Neural crest cell (in vitro differentiated cells): ENCODE measurements at regions not wholly inside any gene's neighbourhood (a gene's known extent, or its start where the extent isn't known, plus 50 kb on each side); places are given as distances from the start of the nearest gene placed in this dataset.

Experiments used
- DNase-seq: peaks from one replicate; pipeline ENCODE4 v3.0.0; 2021; ENCODE audit warnings: low read depth, mixed read lengths, low spot score
- H3K27ac Mint-ChIP-seq: one replicate; pipeline ENCODE4 v1.8.0; 2021; ENCODE audit warnings: mild to moderate bottlenecking, mixed read lengths; ENCODE audit not compliant: unreplicated experiment
- H3K27me3 Mint-ChIP-seq: 2 replicates; pipeline ENCODE4 v1.8.0; 2021; ENCODE audit warnings: low read depth, mild to moderate bottlenecking, mixed read lengths
- H3K36me3 Mint-ChIP-seq: 2 replicates; pipeline ENCODE4 v1.8.0; 2021; ENCODE audit warnings: low read depth, mild to moderate bottlenecking, mixed read lengths
- H3K4me1 Mint-ChIP-seq: 2 replicates; pipeline ENCODE4 v1.8.0; 2021; ENCODE audit warnings: mixed read lengths
- H3K4me3 Mint-ChIP-seq: one replicate; pipeline ENCODE4 v1.8.0; 2021; ENCODE audit warnings: mild to moderate bottlenecking, mixed read lengths
- H3K9me3 Mint-ChIP-seq: 2 replicates; pipeline ENCODE4 v1.8.0; 2021; ENCODE audit warnings: mixed read lengths
- TF ChIP-seq, protein P1 (sequence below): fragments of 200-600 bp; sonication (generic); conservative IDR thresholded peaks from 2 replicates; pipeline ENCODE4 v1.5.0; 2021; ENCODE audit warnings: antibody characterized with exemption, mild to moderate bottlenecking

DNA sequence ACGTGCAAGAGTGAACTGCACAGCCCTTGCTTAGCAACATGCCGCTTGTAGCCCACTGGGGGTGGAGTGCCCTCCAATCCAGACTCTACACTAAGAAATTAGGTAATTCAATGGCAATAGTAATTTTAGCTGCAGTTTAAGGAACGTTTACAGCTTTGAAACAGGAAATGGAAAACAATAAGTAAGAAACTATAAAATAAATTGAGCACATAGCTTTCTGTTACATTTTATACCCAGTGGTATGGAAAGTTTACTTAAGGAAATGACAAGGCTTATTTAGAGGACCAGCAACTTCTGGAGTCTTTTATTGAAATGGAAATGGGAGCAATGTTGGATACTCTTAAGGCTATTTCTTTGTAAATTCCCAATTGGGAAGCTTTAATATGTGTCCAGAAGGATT is 373.2 kb downstream of the KCNRG start:
- TF ChIP-seq, protein P1, sequence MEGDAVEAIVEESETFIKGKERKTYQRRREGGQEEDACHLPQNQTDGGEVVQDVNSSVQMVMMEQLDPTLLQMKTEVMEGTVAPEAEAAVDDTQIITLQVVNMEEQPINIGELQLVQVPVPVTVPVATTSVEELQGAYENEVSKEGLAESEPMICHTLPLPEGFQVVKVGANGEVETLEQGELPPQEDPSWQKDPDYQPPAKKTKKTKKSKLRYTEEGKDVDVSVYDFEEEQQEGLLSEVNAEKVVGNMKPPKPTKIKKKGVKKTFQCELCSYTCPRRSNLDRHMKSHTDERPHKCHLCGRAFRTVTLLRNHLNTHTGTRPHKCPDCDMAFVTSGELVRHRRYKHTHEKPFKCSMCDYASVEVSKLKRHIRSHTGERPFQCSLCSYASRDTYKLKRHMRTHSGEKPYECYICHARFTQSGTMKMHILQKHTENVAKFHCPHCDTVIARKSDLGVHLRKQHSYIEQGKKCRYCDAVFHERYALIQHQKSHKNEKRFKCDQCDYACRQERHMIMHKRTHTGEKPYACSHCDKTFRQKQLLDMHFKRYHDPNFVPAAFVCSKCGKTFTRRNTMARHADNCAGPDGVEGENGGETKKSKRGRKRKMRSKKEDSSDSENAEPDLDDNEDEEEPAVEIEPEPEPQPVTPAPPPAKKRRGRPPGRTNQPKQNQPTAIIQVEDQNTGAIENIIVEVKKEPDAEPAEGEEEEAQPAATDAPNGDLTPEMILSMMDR = no peak
- Mint-ChIP-seq H3K36me3 (no peaks in the 10 kb centered on the region), H3K9me3 (no peaks in the 10 kb centered on the region), H3K27me3 (no peaks in the 10 kb centered on the region), H3K4me1 (peaks cover 23% of the 10 kb centered on the region), H3K27ac (no peak overlapping the region), H3K4me3 (no peak overlapping the region)
- DNase-seq = no peak

DNA sequence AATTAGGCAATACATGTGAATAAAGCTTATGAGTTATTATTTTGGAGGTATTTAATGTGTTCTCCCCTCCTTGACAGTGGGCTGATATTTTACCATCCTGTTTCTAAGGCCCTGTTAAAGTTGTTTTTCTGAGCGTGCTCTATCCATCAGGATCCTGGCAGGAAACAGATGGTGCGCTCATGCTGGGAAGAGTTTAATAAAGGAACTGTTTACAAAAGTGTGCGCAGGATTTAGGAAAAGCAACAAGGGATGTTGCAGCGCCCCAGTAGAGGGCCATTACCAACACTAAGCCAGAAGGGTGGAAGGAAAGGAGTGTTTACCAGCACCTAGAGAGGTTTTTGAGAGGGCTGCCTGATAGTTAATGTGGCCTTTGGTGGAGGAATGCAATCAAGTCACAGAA is 374.5 kb downstream of the KCNRG start:
- Mint-ChIP-seq H3K4me3 (no peak overlapping the region), H3K36me3 (no peaks in the 10 kb centered on the region), H3K4me1 (peaks cover 28% of the 10 kb centered on the region), H3K27me3 (no peaks in the 10 kb centered on the region), H3K9me3 (no peaks in the 10 kb centered on the region), H3K27ac (no peak overlapping the region)
- TF ChIP-seq, protein P1 = no peak
- no peak for DNase-seq

DNA sequence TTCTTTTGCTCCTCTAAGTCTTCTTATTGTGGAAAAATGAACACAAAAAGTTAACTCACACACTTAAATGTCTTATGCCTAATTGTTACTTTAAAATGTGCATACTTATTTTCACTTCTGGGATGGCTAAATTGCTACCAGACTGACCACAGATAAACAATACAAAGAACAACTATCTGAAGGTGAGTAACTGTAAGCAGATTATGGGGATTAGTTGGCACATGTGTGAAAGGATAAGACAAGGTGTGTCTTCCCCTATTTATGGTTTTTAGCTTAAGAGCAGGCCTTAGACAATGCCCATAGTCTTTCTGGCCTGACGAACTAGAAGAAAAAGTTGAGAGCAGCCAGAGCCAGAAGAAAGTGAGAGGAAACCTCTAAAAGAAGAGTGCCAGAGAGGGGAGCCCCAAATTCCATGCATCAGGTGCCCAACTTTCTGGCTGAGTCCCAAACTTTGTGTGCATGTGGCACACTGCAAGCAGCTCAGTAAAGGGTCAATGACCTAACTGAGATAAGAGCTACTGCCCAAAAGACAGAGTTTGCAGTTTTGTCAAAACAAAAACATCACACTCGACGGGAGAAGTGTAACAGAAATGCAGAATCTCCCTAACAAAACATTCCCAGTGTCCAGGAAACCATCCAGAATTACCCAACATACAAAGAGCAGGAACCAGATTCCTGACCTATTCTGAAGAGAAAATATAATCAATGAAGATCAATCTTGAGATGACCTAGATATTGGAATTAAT is 375.4 kb downstream of the KCNRG start:
- TF ChIP-seq, protein P1 = no peak
- Mint-ChIP-seq H3K27ac (no peak overlapping the region), H3K27me3 (no peaks in the 10 kb centered on the region), H3K4me3 (no peak overlapping the region), H3K36me3 (no peaks in the 10 kb centered on the region), H3K9me3 (no peaks in the 10 kb centered on the region), H3K4me1 (peaks cover 28% of the 10 kb centered on the region)
- DNase-seq = no peak

DNA sequence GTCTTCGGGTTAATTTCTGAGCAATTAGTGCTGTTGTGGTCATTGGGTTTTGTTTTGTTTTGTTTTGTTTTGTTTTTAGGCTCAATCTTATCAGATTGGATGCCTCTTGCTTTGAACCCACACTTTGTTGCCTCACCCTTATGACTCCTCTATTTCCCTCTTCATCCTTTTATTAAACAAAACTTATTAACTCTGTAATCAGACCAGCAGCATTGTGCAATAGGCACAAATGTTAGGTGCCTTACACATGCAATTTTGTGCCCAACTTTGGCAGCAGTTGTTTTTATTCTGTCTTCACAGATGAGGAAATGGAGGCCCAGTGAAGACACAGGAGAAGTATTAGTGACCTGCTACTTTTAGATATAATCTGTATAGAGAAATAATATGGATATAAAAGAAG is 377.7 kb downstream of the KCNRG start:
- Mint-ChIP-seq H3K27ac (no peak overlapping the region), H3K9me3 (peaks cover 2% of the 10 kb centered on the region), H3K27me3 (no peaks in the 10 kb centered on the region), H3K36me3 (peaks cover 4% of the 10 kb centered on the region), H3K4me1 (peaks cover 14% of the 10 kb centered on the region), H3K4me3 (no peak overlapping the region)
- no peak for DNase-seq
- TF ChIP-seq, protein P1 = no peak

DNA sequence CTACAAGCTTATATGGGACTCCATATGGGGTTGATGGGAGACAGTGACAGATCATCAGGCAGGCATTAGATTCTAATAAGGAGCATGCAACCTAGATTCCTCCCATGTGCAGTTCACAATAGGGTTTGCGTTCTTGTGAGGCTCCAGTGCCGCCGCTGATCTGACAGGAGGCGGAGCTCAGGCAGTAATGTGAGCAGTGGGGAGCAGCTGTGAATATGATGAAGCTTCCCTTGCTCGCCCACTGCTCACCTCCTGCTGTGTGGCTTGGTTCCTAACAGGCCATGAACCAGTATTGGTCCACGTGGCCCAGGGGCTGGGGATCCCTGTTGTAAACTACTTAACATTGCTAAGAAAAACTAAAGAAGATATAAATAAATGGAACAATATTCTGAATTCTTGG is 378.4 kb downstream of the KCNRG start:
- Mint-ChIP-seq H3K27me3 (no peaks in the 10 kb centered on the region), H3K9me3 (peaks cover 2% of the 10 kb centered on the region), H3K4me1 (peaks cover 14% of the 10 kb centered on the region), H3K27ac (no peak overlapping the region), H3K36me3 (peaks cover 5% of the 10 kb centered on the region), H3K4me3 (no peak overlapping the region)
- peak; percentile 28 for DNase-seq
- TF ChIP-seq, protein P1 = no peak
